Choroid plexus epithelial cell (primary cell): ENCODE measurements at regions not wholly inside any gene's neighbourhood (a gene's known extent, or its start where the extent isn't known, plus 50 kb on each side); places are given as distances from the start of the nearest gene placed in this dataset.

Experiments
- DNase-seq: peaks from one replicate; pipeline ENCODE4 v3.0.0-alpha.2; 2010; ENCODE audit warnings: low read depth
- H3K4me3 ChIP-seq: 2 replicates; pipeline ENCODE4 v1.5.1; 2011; ENCODE audit warnings: low read depth, mild to moderate bottlenecking, control low read depth, low read length, moderate library complexity
- CTCF ChIP-seq: conservative IDR thresholded peaks from 2 replicates; pipeline ENCODE4 v1.5.1; 2011; ENCODE audit warnings: low read depth, mild to moderate bottlenecking, control low read depth, inconsistent platforms, low read length, moderate library complexity

GRCh38 chr3:43960448-43960840, 269.7 kb downstream of the ABHD5 start:
- H3K4me3 ChIP-seq: no peak overlapping the region
- DNase-seq: peak; percentile 78
- TF ChIP-seq CTCF: no peak

GRCh38 chr3:43962043-43962442, 271.3 kb downstream of the ABHD5 start:
- TF ChIP-seq CTCF: no peak
- no peak for DNase-seq
- no peak overlapping the region for H3K4me3 ChIP-seq

GRCh38 chr3:43963208-43963607, 272.5 kb downstream of the ABHD5 start:
- no peak for DNase-seq
- TF ChIP-seq CTCF: no peak
- no peak overlapping the region for H3K4me3 ChIP-seq

GRCh38 chr3:43964640-43965039, 273.9 kb downstream of the ABHD5 start:
- no peak for TF ChIP-seq CTCF
- H3K4me3 ChIP-seq: no peak overlapping the region
- no peak for DNase-seq

- TF ChIP-seq CTCF: no peak
- no peak overlapping the region for H3K4me3 ChIP-seq
- DNase-seq: no peak
Observed at GRCh38 chr3:43965656-43966055, 274.9 kb downstream of the ABHD5 start.

- no peak for DNase-seq
- no peak for TF ChIP-seq CTCF
Observed at GRCh38 chr3:43966126-43966525, 275.4 kb downstream of the ABHD5 start.

GRCh38 chr3:43966530-43966929, 275.2 kb upstream of the TOPAZ1 start:
- DNase-seq: no peak
- TF ChIP-seq CTCF: no peak
- no peak overlapping the region for H3K4me3 ChIP-seq

More at GRCh38 chr3:43966126-43966525, 275.4 kb downstream of the ABHD5 start:
- no peak overlapping the region for H3K4me3 ChIP-seq
